Thymus (tissue), 11 donors: ENCODE measurements at regions not wholly inside any gene's neighbourhood (a gene's known extent, or its start where the extent isn't known, plus 50 kb on each side); places are given as distances from the start of the nearest gene placed in this dataset.
"Not testable (repeated sequence)": the region's sequence is repeated elsewhere in the genome, so short reads cannot be mapped to it uniquely, and the experiment has no call there.

Experiments used
- DNase-seq, 9 donors: peaks; one replicate each; pipeline ENCODE4 v3.0.0-alpha.2; 2013; ENCODE audit warnings: low spot score in 9 of 9, low read depth in 6 of 9, missing footprints in 1 of 9
- H3K27ac ChIP-seq, 2 donors: one replicate each; pipeline ENCODE4 v1.5.1; 2013; ENCODE audit warnings: control low read depth in 1 of 2, low read depth in 1 of 2, low read length in 1 of 2, mild to moderate bottlenecking in 1 of 2, moderate library complexity in 1 of 2
- H3K27me3 ChIP-seq, 2 donors: one replicate each; pipeline ENCODE4 v1.5.1; 2013; ENCODE audit warnings: low read length in 1 of 2; ENCODE audit not compliant: control insufficient read depth in 2 of 2, insufficient read depth in 1 of 2
- H3K36me3 ChIP-seq, 2 donors: one replicate each; pipeline ENCODE4 v1.5.1; 2013; ENCODE audit warnings: low read length in 1 of 2, mild to moderate bottlenecking in 1 of 2, moderate library complexity in 1 of 2; ENCODE audit not compliant: control insufficient read depth in 2 of 2, insufficient read depth in 2 of 2
- H3K4me1 ChIP-seq, 2 donors: one replicate each; pipeline ENCODE4 v1.5.1; 2013; ENCODE audit warnings: low read length in 2 of 2; ENCODE audit not compliant: control insufficient read depth in 2 of 2, insufficient read depth in 2 of 2
- H3K4me3 ChIP-seq, 2 donors: one replicate each; pipeline ENCODE4 v1.5.1; 2013; ENCODE audit warnings: low read length in 2 of 2, control low read depth in 1 of 2, mild to moderate bottlenecking in 1 of 2
- H3K9me3 ChIP-seq, 2 donors: one replicate each; pipeline ENCODE4 v1.5.1; 2013; ENCODE audit warnings: low read length in 1 of 2, mild to moderate bottlenecking in 1 of 2; ENCODE audit not compliant: control insufficient read depth in 2 of 2, insufficient read depth in 1 of 2
- WGBS: extraction: QIAGEN DNeasy Blood & Tissue Kit; methylation state at CpG from one replicate; pipeline ENCODE4 v1.1.7; 2013; 5-methylcytosine and 5-hydroxymethylcytosine counted together
- donor health status: healthy.

- no peak overlapping the region for H3K4me3 ChIP-seq
- WGBS = 94% methylated on average over 1 of the region's 1 CpG
- peaks cover 3 to 9% of the 10 kb centered on the region in 2 donors for H3K4me1 ChIP-seq
- H3K27me3 ChIP-seq = no peaks in the 10 kb centered on the region
- H3K36me3 ChIP-seq = no peaks in the 10 kb centered on the region
- no peak for DNase-seq
- H3K27ac ChIP-seq = no peak overlapping the region
- no peaks in the 10 kb centered on the region for H3K9me3 ChIP-seq
Measured at GRCh38 chr4:77349796-77350195, 192.8 kb downstream of the CCNG2 start.

DNA sequence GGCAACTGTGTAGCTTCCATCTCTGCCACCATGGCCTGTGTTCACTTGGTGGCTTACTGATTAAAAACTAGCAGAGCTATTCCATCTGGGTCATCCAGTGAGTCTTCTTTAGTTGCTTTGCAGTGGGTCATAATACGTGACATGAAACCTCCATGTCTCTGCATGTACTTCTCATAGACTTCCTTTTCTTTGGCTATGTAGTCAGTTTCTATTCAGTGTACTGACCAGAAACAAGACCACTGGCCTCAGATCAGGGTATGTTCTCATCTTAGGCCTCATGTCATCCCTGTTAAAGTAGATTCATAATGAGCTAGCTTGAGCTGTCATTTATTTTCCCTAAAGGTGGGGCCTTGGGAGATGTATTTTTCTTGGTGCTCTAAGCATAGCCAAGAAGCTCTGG is 195.2 kb downstream of the CCNG2 start:
- Histone ChIP-seq H3K4me1 (peaks cover 3 to 14% of the 10 kb centered on the region in 2 donors), H3K4me3 (no peak overlapping the region), H3K27me3 (no peaks in the 10 kb centered on the region), H3K27ac (no peak overlapping the region), H3K36me3 (no peaks in the 10 kb centered on the region), H3K9me3 (no peaks in the 10 kb centered on the region)
- 100% methylated on average over 1 of the region's 1 CpG for WGBS
- DNase-seq = no peak

DNA sequence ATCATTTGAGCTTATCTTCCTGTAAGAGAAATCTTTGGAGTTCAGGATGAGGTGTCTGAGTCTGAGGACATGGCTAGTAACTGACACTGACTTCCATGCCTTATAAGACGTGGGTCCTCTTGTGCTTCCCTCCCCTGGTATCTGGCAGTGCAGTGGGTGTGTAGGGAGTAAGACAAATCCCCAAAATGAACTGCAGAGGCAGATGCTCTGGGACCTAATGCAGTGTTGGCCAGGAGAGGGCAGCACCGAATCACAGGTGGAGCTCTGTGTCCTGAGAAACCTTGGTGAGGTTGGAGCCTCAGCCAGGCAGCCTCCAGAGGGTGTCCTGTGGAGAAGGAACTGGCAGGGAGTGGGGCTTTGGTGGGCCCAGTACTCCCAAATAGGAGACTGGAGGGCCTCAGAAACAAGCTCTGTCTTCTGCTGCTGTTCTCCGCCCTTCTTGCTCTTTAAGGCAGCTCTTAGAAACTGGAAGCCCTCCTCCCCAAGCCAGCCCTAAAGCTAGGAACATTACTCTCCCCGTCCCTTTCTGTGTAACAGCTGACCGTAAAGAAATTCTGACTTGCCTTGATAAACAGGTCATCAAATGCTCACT is 196.8 kb downstream of the CCNG2 start:
- H3K4me1 ChIP-seq = peaks cover 3 to 14% of the 10 kb centered on the region in 2 donors
- not testable (repeated sequence) for H3K27ac ChIP-seq, H3K9me3 ChIP-seq, H3K4me3 ChIP-seq, DNase-seq, H3K36me3 ChIP-seq, H3K27me3 ChIP-seq
- WGBS = 91% methylated on average over 4 of the region's 5 CpGs

DNA sequence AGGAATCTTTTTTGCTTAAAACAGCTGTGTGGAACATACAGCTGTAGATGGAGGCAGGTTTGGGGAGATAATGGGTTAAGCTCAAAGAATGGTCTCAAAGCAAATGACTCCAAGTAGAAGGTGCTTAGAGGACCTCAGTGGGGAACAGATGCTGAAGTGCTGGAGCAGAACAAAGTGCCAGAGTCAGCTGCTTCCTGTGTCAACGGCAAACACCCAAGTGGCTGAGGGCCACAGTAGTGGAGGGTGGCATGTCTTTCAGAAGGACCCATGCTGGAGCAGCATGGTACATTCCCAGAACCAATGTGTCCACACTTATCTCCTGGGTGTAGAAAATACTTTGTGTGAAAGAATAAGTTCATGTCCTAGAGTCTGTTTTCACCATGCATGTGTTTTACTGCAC is 197.5 kb downstream of the CCNG2 start:
- Histone ChIP-seq H3K4me1 (peaks cover 3 to 14% of the 10 kb centered on the region in 2 donors), H3K27ac (peak overlapping the region in 1 of 2 donors; percentile 73), H3K27me3 (no peaks in the 10 kb centered on the region), H3K9me3 (no peaks in the 10 kb centered on the region), H3K4me3 (no peak overlapping the region), H3K36me3 (no peaks in the 10 kb centered on the region)
- 9% methylated on average over 1 of the region's 1 CpG for WGBS
- peak in 3 of 9 donors; percentile 11 to 46 (median 28) for DNase-seq

- H3K27ac ChIP-seq = no peak overlapping the region
- 94% methylated on average over 2 of the region's 2 CpGs for WGBS
- H3K27me3 ChIP-seq = no peaks in the 10 kb centered on the region
- DNase-seq = no peak
- H3K9me3 ChIP-seq = no peaks in the 10 kb centered on the region
- H3K4me1 ChIP-seq = peaks cover 3 to 17% of the 10 kb centered on the region in 2 donors
- no peaks in the 10 kb centered on the region for H3K36me3 ChIP-seq
- no peak overlapping the region for H3K4me3 ChIP-seq
Measured at GRCh38 chr4:77355731-77356130, 198.7 kb downstream of the CCNG2 start.

GRCh38 chr4:77358315-77358928 is 201.4 kb downstream of the CCNG2 start:
- no peak overlapping the region for H3K27ac ChIP-seq
- peaks cover 3 to 17% of the 10 kb centered on the region in 2 donors for H3K4me1 ChIP-seq
- no peaks in the 10 kb centered on the region for H3K36me3 ChIP-seq
- H3K9me3 ChIP-seq = no peaks in the 10 kb centered on the region
- WGBS = 92% methylated on average over 2 of the region's 2 CpGs
- no peaks in the 10 kb centered on the region for H3K27me3 ChIP-seq
- DNase-seq = peak in 5 of 9 donors; percentile 15 to 63 (median 38)
- no peak overlapping the region for H3K4me3 ChIP-seq

DNA sequence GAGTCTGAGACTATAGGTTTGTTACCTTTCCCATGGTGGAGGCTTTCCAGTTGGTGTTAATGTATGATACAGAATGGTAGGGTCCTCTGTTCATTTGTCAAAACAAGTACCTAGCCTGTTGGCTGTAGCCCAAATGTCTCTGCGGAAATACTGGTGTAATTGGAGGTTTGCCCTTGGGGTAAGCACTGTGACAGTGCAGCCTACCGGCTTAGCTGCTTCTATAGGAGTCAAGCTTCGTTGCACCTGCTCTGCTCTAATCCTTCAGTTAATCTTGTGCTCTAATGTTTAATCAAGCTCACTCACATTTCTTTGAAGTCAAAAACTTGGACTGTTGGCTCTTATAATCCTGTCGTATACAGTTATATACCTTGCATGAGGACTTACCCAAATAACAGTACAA is 203.4 kb downstream of the CCNG2 start:
- Histone ChIP-seq H3K4me3 (no peak overlapping the region), H3K9me3 (no peaks in the 10 kb centered on the region), H3K4me1 (peaks cover 0 to 7% of the 10 kb centered on the region in 2 donors), H3K27ac (no peak overlapping the region), H3K36me3 (no peaks in the 10 kb centered on the region), H3K27me3 (no peaks in the 10 kb centered on the region)
- WGBS = 85% methylated on average over 4 of the region's 4 CpGs
- no peak for DNase-seq

DNA sequence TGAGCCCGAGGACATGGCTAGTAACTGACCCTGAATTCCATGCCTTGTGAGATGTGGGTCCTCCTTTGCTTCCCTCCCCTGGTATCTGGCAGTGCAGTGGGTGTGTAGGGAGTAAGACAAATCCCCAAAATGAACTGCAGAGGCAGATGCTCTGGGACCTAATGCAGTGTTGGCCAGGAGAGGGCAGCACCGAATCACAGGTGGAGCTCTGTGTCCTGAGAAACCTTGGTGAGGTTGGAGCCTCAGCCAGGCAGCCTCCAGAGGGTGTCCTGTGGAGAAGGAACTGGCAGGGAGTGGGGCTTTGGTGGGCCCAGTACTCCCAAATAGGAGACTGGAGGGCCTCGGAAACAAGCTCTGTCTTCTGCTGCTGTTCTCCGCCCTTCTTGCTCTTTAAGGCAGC is 209.9 kb downstream of the CCNG2 start:
- H3K9me3 ChIP-seq, H3K36me3 ChIP-seq, H3K27me3 ChIP-seq, DNase-seq, H3K4me3 ChIP-seq, H3K27ac ChIP-seq: not testable (repeated sequence)
- 80% methylated on average over 3 of the region's 4 CpGs for WGBS
- H3K4me1 ChIP-seq = peaks cover 0 to 15% of the 10 kb centered on the region in 2 donors

DNA sequence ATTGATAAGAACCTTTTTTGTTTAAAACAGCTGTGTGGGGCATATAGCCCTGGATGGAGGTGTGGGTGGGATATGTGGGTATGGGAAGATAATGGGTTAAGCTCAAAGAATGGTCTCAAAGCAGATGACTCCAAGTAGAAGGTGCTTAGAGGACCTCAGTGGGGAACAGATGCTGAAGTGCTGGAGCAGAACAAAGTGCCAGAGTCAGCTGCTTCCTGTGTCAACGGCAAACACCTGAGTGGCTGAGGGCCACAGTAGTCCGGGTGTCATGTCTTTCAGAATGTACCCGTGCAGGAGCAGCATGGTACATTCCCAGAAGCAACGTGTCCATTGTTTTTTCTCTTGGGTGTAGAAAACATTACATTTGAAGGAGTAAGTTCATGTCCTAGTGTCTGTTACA is 210.6 kb downstream of the CCNG2 start:
- WGBS = 40% methylated on average over 4 of the region's 4 CpGs
- Histone ChIP-seq H3K4me1 (peaks cover 0 to 15% of the 10 kb centered on the region in 2 donors), H3K9me3 (no peaks in the 10 kb centered on the region), H3K27me3 (no peaks in the 10 kb centered on the region), H3K36me3 (no peaks in the 10 kb centered on the region), H3K27ac (peak overlapping the region in 1 of 2 donors; percentile 62), H3K4me3 (no peak overlapping the region)
- peak in 1 of 9 donors; percentile 26 for DNase-seq
